PC-9 (cell line): ENCODE measurements at regions not wholly inside any gene's neighbourhood (a gene's known extent, or its start where the extent isn't known, plus 50 kb on each side); places are given as distances from the start of the nearest gene placed in this dataset.

Experiments used
- BruUV-seq: library from RNA; stranded (reverse); fragments of 400-500 nt; replicated peaks from 2 replicates; lab custom pipeline; 2021; lab: Mats Ljungman, UMichigan
- CTCF ChIA-PET: fragments of 300-600 bp; sonication (Branson Sonifier 250); formaldehyde crosslinking; loops from one replicate; lab custom pipeline; 2022; ENCODE audit warnings: antibody characterized with exemption; lab: Charles Lee
- POLR2A ChIA-PET: fragments of 300-600 bp; sonication (Branson Sonifier 250); formaldehyde crosslinking; loops from one replicate; lab custom pipeline; 2022; ENCODE audit warnings: antibody characterized with exemption; ENCODE audit not compliant: unreplicated experiment; lab: Charles Lee
- DNase-seq, 2 experiments: peaks; one replicate each; pipeline versions ENCODE4 v3.0.0 to v3.0.0-alpha.2; 2015 to 2022; ENCODE audit warnings: mixed read lengths in 1 of 2
- H2AFZ ChIP-seq: fragments of 200-600 bp; sonication (generic); 2 replicates; pipeline ENCODE4 v1.8.1; 2017; ENCODE audit warnings: antibody characterized with exemption
- H3F3A ChIP-seq: fragments of 200-600 bp; sonication (generic); 2 replicates; pipeline ENCODE4 v1.8.1; 2017; ENCODE audit warnings: antibody characterized with exemption, mild to moderate bottlenecking, low read depth; ENCODE audit not compliant: insufficient read depth
- H3K27ac ChIP-seq: fragments of 200-600 bp; sonication (generic); 2 replicates; pipeline ENCODE4 v1.6.1; 2016; ENCODE audit warnings: mixed run types
- H3K27me3 ChIP-seq: fragments of 200-600 bp; sonication (generic); 2 replicates; pipeline ENCODE4 v1.6.1; 2016; ENCODE audit warnings: low read depth, mixed run types; ENCODE audit not compliant: insufficient read depth
- H3K36me3 ChIP-seq: fragments of 200-600 bp; sonication (generic); 2 replicates; pipeline ENCODE4 v1.6.1; 2016; ENCODE audit warnings: low read depth, mixed run types
- H3K4me1 ChIP-seq: fragments of 200-600 bp; sonication (generic); replicated peaks from 2 replicates; pipeline ENCODE4 v1.6.1; 2016; ENCODE audit warnings: mixed run types; ENCODE audit not compliant: insufficient read depth
- H3K4me2 ChIP-seq: fragments of 200-600 bp; sonication (generic); 2 replicates; pipeline ENCODE4 v1.6.1; 2017; ENCODE audit warnings: mixed run types
- H3K4me3 ChIP-seq: fragments of 200-600 bp; sonication (generic); 2 replicates; pipeline ENCODE4 v1.6.1; 2016; ENCODE audit warnings: mixed run types
- H3K79me2 ChIP-seq: fragments of 200-600 bp; sonication (generic); 2 replicates; pipeline ENCODE4 v1.6.1; 2017; ENCODE audit warnings: low read depth, mixed run types
- H3K9me2 ChIP-seq: fragments of 200-600 bp; sonication (generic); 2 replicates; pipeline ENCODE4 v1.8.1; 2017; ENCODE audit warnings: mild to moderate bottlenecking; ENCODE audit not compliant: insufficient read depth
- H3K9me3 ChIP-seq: fragments of 200-600 bp; sonication (generic); 2 replicates; pipeline ENCODE4 v1.8.1; 2016; ENCODE audit warnings: low read depth; ENCODE audit not compliant: insufficient read depth
- H4K20me1 ChIP-seq: fragments of 200-600 bp; sonication (generic); 2 replicates; pipeline ENCODE4 v1.8.1; 2017; ENCODE audit not compliant: insufficient read depth
- EZH2 ChIP-seq: fragments of 200-600 bp; sonication (generic); IDR thresholded peaks from 2 replicates; pipeline ENCODE4 v1.8.0; 2017; ENCODE audit warnings: antibody characterized with exemption, low read depth
- intact Hi-C: fragments of 100-400 bp; cut with micrococcal nuclease; formaldehyde crosslinking; loops from one replicate; pipeline ENCODE4 v1.10.0; 2022; ENCODE audit not compliant: unreplicated experiment
- TF ChIP-seq, protein P1 (sequence below): fragments of 200-600 bp; sonication (generic); conservative IDR thresholded peaks from 2 replicates; pipeline ENCODE4 v1.6.1; 2017; ENCODE audit warnings: mixed run types, antibody characterized with exemption, mild to moderate bottlenecking, moderate library complexity

DNA sequence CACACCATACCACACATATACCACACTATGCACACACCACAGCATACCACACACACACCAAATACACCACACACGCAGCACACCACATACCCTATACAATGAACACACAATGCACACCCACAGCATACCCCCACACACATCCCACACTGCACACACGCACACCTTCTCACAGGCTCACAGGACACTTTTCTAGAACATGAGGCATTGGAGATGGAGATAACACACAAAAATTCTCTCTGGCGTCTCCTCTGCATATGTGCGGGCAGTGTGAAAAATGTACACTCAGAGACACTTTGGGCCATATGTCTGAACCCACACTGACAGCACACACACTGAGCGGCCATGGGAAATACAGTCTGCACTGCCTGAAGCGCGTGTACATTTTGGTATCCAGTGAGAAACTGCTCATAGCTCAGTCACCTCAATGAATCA, 278.1 kb downstream of the GADD45G start:
- intact Hi-C loops = no loop called here
- TF ChIP-seq, protein P1, sequence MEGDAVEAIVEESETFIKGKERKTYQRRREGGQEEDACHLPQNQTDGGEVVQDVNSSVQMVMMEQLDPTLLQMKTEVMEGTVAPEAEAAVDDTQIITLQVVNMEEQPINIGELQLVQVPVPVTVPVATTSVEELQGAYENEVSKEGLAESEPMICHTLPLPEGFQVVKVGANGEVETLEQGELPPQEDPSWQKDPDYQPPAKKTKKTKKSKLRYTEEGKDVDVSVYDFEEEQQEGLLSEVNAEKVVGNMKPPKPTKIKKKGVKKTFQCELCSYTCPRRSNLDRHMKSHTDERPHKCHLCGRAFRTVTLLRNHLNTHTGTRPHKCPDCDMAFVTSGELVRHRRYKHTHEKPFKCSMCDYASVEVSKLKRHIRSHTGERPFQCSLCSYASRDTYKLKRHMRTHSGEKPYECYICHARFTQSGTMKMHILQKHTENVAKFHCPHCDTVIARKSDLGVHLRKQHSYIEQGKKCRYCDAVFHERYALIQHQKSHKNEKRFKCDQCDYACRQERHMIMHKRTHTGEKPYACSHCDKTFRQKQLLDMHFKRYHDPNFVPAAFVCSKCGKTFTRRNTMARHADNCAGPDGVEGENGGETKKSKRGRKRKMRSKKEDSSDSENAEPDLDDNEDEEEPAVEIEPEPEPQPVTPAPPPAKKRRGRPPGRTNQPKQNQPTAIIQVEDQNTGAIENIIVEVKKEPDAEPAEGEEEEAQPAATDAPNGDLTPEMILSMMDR = no peak
- no peak for TF ChIP-seq EZH2
- H3K27ac ChIP-seq = no peak overlapping the region
- no peak overlapping the region for H3K4me3 ChIP-seq
- peaks cover 73% of the 10 kb centered on the region for H3K27me3 ChIP-seq
- no peak overlapping the region for H2AFZ ChIP-seq
- no peaks in the 10 kb centered on the region for H3K9me2 ChIP-seq
- H3F3A ChIP-seq = peaks cover 15% of the 10 kb centered on the region; the same call in 1 of the 2 replicates
- no peaks in the 10 kb centered on the region for H3K9me3 ChIP-seq
- DNase-seq = no peak
- H3K79me2 ChIP-seq = no peaks in the 10 kb centered on the region
- POLR2A ChIA-PET = no interaction called here
- H3K36me3 ChIP-seq = no peaks in the 10 kb centered on the region
- H3K4me2 ChIP-seq = no peak overlapping the region
- no peaks in the 10 kb centered on the region for H4K20me1 ChIP-seq
- no peaks in the 10 kb centered on the region for H3K4me1 ChIP-seq
- BruUV-seq = no TSS peak
- CTCF ChIA-PET = no interaction called here

DNA sequence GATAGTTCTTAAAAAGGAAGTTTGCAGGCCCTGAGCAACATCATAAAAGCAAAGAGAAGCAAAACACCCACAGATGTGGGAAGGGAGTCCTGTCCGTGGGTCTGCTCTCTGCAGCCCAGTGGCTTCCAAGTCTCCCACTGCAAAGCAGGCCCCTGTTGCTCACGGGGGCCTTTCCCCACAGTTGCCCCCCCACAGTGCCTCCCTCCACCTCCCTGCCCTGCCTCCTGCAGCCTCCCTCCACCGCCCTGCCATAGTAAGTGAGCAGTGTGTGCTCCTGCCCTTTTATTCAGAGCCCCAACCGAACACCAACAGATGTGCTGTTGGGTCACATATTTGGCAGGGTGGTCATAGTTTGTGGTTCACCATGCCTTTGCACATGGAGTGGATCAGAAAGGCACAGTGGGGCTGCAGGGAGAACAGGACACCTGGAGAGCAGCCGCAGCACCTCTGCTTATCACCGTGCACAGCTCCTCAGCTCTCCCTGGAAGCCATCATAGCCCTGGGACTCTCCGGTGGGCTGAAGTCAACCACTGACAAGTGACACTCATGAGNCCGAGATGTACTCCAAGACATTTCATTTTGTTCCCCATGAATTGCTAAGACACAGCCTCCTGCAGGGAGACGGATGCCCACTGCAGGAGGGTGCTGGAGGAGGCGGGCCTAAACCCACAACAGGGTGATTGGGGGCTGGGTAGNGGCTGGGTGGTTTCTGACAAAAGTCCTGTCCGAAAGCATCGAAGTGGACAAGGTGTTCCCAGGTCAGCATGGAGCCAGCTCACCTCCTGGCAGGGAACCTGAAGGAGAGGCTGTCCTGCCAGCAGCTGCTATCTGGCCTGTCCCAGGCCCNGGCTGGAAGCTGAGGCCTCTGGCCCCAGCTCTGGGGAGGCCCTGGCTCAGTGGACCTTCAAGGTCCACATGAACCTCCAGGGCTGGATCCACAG, 278.9 kb downstream of the GADD45G start:
- ChIA-PET CTCF (no interaction called here), POLR2A (no interaction called here)
- Histone ChIP-seq H3K4me3 (no peak overlapping the region), H3K79me2 (no peaks in the 10 kb centered on the region), H3K27ac (no peak overlapping the region), H3K27me3 (peaks cover 72% of the 10 kb centered on the region), H3F3A (peaks cover 15% of the 10 kb centered on the region; the same call in 1 of the 2 replicates), H3K36me3 (no peaks in the 10 kb centered on the region), H2AFZ (no peak overlapping the region), H3K9me2 (no peaks in the 10 kb centered on the region), H4K20me1 (no peaks in the 10 kb centered on the region), H3K4me2 (no peak overlapping the region), H3K4me1 (no peaks in the 10 kb centered on the region), H3K9me3 (no peaks in the 10 kb centered on the region)
- intact Hi-C loops = no loop called here
- no peak for TF ChIP-seq EZH2
- TF ChIP-seq, protein P1 = no peak
- BruUV-seq = no TSS peak
- no peak for DNase-seq

DNA sequence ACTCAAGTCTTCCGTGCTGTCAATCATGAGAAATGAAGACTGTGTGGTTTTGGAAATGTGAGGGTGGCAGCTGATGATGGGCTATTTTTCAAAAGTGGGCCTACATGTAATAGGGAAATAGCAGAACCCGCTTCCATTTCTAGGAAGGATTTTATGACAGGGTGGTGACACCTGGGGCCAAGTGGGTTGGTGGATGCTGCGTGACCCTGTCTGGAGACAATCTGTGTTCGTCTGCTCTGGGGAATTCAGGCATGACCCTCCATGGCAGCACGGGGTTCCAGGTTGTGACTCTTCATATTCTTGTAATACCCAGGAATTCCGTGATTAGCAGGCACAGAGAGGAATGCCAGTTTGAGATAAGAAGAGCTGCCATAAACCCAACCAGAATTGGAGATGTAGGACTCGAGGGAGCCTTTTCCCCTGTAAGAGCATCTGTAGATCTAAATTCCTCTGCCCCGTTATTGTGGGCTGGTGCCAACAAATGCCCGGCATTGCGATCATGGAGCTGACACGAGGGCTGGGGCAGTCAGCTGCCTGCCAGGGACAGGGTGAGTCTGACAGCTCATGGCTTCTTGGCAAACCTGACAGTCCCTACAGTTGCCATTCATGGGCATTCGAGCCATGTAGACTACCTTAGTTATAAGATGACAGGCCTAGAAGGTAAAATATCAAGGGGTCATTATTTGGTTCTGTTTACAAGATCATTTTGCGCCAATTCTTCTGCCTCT, 279.7 kb downstream of the GADD45G start:
- Histone ChIP-seq H3K4me2 (no peak overlapping the region), H3K4me3 (no peak overlapping the region), H3K27me3 (peaks cover 71% of the 10 kb centered on the region), H3K27ac (no peak overlapping the region), H3K36me3 (no peaks in the 10 kb centered on the region), H3K9me2 (no peaks in the 10 kb centered on the region), H2AFZ (no peak overlapping the region), H3K9me3 (no peaks in the 10 kb centered on the region), H3K4me1 (no peaks in the 10 kb centered on the region), H4K20me1 (no peaks in the 10 kb centered on the region), H3F3A (peaks cover 15% of the 10 kb centered on the region; the same call in 1 of the 2 replicates), H3K79me2 (no peaks in the 10 kb centered on the region)
- intact Hi-C loops = no loop called here
- no peak for DNase-seq
- no TSS peak for BruUV-seq
- ChIA-PET CTCF (no interaction called here), POLR2A (no interaction called here)
- TF ChIP-seq EZH2 = no peak
- TF ChIP-seq, protein P1 = no peak
